ENCODE measurements at regions not wholly inside any gene's neighbourhood (a gene's known extent, or its start where the extent isn't known, plus 50 kb on each side); places are given as distances from the start of the nearest gene placed in this dataset.

DNA sequence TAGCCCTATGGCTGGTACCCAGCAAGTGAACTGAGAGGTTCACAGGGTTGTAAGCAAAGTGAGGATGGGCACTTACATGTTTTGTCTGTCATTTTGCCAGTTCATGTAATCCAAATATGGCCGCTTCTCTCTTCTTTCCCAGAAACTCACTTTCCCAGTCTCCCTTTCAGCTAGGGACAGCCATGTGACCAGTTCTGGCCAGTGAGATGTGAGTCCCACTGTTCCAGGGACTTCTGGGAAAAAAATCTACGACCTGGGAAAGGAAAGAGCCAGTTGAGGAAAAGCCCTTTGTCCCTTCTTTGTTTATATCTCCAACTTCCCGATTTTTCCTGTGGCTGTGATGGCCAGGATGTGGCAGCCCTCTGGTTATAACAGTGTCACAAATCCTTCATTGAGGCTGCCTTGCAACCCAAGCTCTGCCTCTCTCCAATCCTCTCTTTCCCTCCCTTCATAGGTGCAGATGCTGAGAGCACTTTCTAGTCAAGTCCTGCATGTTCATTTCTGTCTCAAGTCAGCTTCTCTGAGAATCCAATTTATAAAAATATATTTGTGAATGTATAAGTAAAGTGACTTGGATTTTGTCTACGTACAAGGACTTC lies 148.6 kb upstream of the ZFP64 start:
- H3K36me3 Mint-ChIP-seq (ENCODE audit: low read depth), result peaks cover 4% of the 10 kb centered on the region; the same call in 1 of the 2 replicates
- no peaks in the 10 kb centered on the region for H3K4me1 Mint-ChIP-seq (ENCODE audit: low read depth)
- H3K4me3 Mint-ChIP-seq, result peak overlapping the region; percentile 45; the same call in 1 of the 2 replicates
- TF ChIP-seq, protein P1, sequence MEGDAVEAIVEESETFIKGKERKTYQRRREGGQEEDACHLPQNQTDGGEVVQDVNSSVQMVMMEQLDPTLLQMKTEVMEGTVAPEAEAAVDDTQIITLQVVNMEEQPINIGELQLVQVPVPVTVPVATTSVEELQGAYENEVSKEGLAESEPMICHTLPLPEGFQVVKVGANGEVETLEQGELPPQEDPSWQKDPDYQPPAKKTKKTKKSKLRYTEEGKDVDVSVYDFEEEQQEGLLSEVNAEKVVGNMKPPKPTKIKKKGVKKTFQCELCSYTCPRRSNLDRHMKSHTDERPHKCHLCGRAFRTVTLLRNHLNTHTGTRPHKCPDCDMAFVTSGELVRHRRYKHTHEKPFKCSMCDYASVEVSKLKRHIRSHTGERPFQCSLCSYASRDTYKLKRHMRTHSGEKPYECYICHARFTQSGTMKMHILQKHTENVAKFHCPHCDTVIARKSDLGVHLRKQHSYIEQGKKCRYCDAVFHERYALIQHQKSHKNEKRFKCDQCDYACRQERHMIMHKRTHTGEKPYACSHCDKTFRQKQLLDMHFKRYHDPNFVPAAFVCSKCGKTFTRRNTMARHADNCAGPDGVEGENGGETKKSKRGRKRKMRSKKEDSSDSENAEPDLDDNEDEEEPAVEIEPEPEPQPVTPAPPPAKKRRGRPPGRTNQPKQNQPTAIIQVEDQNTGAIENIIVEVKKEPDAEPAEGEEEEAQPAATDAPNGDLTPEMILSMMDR (IDR thresholded peaks at IDR 0.05), result no peak
- no peak for DNase-seq
- H3K27me3 Mint-ChIP-seq (ENCODE audit: insufficient read depth), result no peaks in the 10 kb centered on the region
- no peak overlapping the region for H3K27ac Mint-ChIP-seq
- H3K9me3 Mint-ChIP-seq, result peaks cover 12% of the 10 kb centered on the region

DNA sequence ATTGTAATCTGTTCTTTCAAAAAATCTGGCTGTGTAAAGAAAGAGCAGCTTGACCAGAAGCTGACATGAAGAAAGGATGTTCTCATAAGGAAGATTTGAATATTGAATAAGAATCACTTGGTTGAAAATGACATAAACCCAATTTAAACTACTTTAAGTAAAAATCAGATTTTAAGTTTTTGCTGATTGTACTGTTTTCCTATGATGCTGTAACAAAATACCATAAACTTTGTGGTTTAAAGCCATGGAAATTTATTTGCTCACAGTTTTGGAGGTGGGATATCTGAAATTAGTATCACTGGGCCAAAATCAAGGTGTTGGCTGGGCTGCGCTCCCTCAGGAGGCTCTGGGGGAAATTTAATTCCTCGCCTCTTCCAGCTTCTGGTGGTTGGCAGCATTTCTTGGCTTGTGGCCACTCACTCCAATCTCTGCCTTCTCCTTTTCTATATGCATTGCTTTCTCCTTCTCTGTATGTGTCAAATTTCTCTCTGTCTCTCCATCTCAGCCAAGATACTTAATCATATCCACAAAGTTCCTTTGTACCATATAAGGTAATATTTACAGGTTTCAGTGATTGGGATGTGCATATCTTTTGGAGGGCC lies 141.2 kb upstream of the ZFP64 start:
- Mint-ChIP-seq H3K27me3 (ENCODE audit: insufficient read depth) (no peaks in the 10 kb centered on the region), H3K9me3 (peaks cover 21% of the 10 kb centered on the region), H3K4me3 (no peak overlapping the region), H3K27ac (no peak overlapping the region), H3K4me1 (ENCODE audit: low read depth) (no peaks in the 10 kb centered on the region), H3K36me3 (ENCODE audit: low read depth) (peaks cover 2% of the 10 kb centered on the region; the same call in 1 of the 2 replicates)
- TF ChIP-seq, protein P1 (IDR thresholded peaks at IDR 0.05), result no peak
- DNase-seq, result no peak

DNA sequence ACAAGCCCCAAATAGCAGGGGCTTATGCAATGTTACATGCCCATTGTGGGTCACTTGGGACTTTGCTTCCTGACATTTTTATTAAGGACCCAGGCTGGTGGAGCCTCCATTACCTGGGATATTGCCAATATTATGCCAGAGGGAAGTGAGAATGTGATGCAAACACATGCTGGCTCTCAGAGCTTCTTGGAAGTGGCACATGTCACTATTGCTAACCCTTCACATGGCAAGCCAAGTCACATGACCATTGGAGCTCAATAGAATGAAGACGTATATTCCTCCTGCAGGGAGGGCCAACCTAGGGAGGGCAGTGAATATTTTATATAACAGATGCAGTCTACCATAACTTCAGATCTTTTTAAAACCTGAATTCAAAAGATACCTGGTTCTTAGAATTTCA lies 140.7 kb upstream of the ZFP64 start:
- H3K36me3 Mint-ChIP-seq (ENCODE audit: low read depth), result no peaks in the 10 kb centered on the region
- no peak for DNase-seq
- no peaks in the 10 kb centered on the region for H3K27me3 Mint-ChIP-seq (ENCODE audit: insufficient read depth)
- TF ChIP-seq, protein P1 (IDR thresholded peaks at IDR 0.05), result no peak
- no peaks in the 10 kb centered on the region for H3K4me1 Mint-ChIP-seq (ENCODE audit: low read depth)
- no peak overlapping the region for H3K27ac Mint-ChIP-seq
- H3K4me3 Mint-ChIP-seq, result no peak overlapping the region
- H3K9me3 Mint-ChIP-seq, result peaks cover 19% of the 10 kb centered on the region

DNA sequence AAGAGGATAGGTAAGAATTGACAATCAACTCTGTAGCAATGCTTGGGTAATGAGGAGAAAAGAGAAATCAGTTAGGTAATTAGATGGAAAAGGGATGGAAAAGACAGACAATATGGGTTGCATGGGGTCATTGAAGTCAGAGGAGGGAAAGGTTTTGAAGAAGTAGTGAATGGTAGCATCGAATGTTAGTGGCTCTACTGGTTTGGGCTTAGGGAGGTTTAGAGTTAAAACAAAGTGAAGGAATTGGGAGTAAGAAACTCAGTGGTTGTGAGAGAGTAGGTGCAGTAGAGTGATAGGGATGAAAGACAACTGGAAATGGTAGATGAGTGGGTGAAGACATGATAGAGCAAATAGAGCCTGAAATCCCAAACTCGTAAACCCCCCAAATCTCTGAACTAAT lies 140.1 kb upstream of the ZFP64 start:
- H3K27me3 Mint-ChIP-seq (ENCODE audit: insufficient read depth), result no peaks in the 10 kb centered on the region
- no peak overlapping the region for H3K4me3 Mint-ChIP-seq
- H3K36me3 Mint-ChIP-seq (ENCODE audit: low read depth), result no peaks in the 10 kb centered on the region
- H3K27ac Mint-ChIP-seq, result no peak overlapping the region
- H3K4me1 Mint-ChIP-seq (ENCODE audit: low read depth), result no peaks in the 10 kb centered on the region
- no peak for DNase-seq
- H3K9me3 Mint-ChIP-seq, result peaks cover 19% of the 10 kb centered on the region
- TF ChIP-seq, protein P1 (IDR thresholded peaks at IDR 0.05), result no peak

DNA sequence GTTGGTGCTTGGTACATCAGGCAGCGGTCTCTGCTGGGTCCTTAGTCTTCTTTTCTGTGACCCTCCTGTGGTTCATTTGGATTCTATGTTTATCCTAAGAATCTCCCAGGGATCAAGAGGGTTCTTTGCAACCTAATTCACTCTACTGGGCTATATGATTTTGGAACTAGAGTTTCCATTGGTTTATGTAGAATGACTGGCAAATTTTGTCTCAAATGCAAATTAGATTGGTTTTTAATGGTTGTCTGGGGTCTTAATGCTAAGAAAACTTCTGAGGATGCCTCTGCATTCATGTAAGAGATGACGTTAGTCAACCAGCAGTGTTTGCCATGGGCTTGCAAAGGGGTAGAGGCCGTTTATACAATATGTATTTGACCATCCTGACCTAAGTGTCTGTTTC lies 129.8 kb upstream of the ZFP64 start:
- Mint-ChIP-seq H3K4me1 (ENCODE audit: low read depth) (no peaks in the 10 kb centered on the region), H3K27me3 (ENCODE audit: insufficient read depth) (no peaks in the 10 kb centered on the region; the same call in 1 of the 2 replicates), H3K36me3 (ENCODE audit: low read depth) (no peaks in the 10 kb centered on the region), H3K27ac (no peak overlapping the region), H3K9me3 (peaks cover 6% of the 10 kb centered on the region; the same call in 1 of the 2 replicates), H3K4me3 (no peak overlapping the region)
- TF ChIP-seq, protein P1 (IDR thresholded peaks at IDR 0.05), result no peak
- DNase-seq, result no peak
